ENCODE measurements at regions not wholly inside any gene's neighbourhood (a gene's known extent, or its start where the extent isn't known, plus 50 kb on each side); places are given as distances from the start of the nearest gene placed in this dataset.
"Not testable (repeated sequence)": the region's sequence is repeated elsewhere in the genome, so short reads cannot be mapped to it uniquely, and the experiment has no call there.

DNA sequence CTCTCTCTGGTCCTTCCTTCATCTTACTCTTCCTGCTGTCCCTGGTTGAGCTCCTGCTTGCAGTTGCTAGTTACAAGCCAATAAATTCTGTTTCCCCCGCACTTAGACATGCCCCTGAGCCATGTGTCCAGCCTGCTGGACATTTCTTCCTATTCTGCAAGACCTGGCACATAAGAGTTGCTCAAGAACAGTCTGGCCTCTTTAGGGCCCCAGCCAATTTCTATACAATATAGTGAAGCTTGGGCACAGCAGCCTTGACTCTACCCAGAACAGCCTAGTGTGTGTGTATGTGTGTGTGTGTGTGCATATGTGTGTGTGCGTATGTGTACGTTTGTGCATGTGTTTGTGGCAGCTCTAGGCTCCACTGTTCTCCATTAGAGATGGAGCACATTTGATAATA is 276.0 kb downstream of the CYRIA start:
- no peak for DNase-seq

- not testable (repeated sequence) for DNase-seq
Measured at GRCh38 chr2:16388199-16388830, 277.3 kb downstream of the CYRIA start.

GRCh38 chr2:16387461-16387984 is 278.1 kb downstream of the CYRIA start:
- no peak for DNase-seq

GRCh38 chr2:16386431-16386830 is 279.2 kb downstream of the CYRIA start:
- no peak for DNase-seq

GRCh38 chr2:16386031-16386430 is 279.6 kb downstream of the CYRIA start:
- no peak for DNase-seq

DNA sequence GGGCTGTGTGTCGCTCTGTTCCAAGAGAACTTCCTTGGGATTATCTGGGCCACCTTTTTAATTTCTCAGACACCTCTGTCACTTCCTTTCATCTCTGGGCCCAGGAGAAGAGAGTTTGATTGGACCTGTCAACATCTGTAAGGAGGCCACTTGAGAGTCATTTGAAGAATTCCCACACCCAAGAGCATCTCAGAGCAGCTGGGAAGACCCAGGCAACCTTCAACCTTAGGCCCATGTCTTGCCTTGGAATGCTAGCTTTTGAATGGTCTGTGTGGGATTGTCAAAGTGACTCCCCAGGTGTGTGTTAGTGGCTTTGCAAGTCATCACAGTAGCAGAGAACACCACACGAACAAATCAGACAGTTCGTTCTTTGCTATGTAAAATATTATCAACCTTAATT is 280.3 kb downstream of the CYRIA start:
- DNase-seq = no peak

- DNase-seq = no peak
Measured at GRCh38 chr2:16383411-16383810, 282.2 kb downstream of the CYRIA start.

DNA sequence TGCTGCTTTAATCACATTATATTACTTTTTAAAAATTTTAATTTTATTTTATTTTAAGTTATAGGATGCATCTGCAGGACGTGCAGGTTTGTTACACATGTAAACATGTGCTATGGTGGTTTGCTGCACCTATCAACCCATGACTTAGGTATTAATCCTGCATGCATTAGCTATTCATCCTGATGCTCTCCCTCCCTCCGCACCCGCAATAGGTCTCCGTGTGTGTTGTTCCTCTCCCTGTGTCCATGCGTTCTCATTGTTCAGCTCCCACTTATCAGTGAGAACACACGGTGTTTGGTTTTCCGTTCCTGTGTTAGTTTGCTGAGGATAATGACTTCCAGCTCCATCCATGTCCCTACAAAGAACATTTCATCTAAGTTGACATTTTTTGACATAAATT is 283.2 kb downstream of the CYRIA start:
- no peak for DNase-seq

GRCh38 chr2:16381511-16381910 is 284.1 kb downstream of the CYRIA start:
- DNase-seq = no peak

GRCh38 chr2:16379901-16380300 is 285.7 kb downstream of the CYRIA start:
- not testable (repeated sequence) for DNase-seq

DNA sequence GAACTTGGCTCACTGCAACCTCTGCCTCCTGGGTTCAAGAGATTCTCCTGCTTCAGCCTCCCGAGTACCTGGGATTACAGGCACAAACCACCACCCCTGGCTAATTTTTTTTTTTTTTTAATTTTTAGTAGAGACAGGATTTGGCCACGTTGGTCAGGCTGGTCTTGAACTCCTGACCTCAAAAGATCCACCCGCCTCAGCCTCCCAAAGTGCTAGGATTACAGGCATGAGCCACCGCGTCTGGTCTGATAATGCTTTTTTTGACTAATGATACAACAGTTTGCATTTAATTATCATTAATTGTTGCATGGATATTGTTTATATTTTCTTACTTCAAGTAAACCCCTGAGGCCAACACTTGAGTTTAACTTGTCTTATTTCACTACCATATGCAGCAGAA is 286.6 kb downstream of the CYRIA start:
- not testable (repeated sequence) for DNase-seq

- no peak for DNase-seq
Measured at GRCh38 chr2:16378031-16378430, 287.6 kb downstream of the CYRIA start.

GRCh38 chr2:16375981-16376380 is 289.7 kb downstream of the CYRIA start:
- DNase-seq = no peak

DNA sequence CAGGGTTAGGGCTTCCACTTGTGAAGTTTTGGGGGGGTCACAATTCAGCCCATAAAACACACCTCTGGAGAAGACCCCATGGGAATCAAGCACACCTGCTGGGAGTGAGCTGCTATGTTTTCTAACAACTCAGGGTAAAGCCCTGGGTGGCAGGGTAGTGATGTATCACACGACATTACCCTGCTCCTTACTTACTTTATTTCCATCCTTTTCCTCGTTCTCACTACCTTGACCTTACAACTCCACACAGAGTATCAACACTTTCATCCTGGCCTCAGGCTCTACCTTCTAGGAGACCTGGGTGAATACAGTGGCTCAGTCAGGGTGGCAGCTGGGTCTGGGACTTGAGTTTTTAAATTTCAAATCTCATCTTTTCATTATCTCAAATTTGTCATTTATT is 290.3 kb downstream of the CYRIA start:
- DNase-seq = no peak

GRCh38 chr2:16374671-16375070 is 291.0 kb downstream of the CYRIA start:
- no peak for DNase-seq

DNA sequence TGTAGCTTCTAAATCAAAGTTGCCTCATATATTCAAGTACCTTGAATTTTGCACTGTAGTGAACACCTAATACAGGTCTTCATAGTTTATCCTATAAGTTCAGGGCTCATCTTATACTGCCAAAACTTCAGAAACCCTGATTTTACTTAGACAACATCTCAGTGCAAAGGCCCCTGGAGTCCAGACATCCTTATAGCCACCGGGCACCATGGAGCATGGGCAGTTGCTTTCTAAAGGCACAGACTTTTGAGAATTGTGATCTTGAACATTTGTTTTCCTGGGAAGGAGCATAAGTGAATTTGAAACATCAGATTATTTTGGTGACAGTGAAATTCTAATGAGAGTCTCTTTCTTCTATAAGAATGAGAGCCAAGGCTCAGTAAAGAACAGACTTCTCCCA is 292.3 kb downstream of the CYRIA start:
- DNase-seq = no peak

- DNase-seq = no peak
Measured at GRCh38 chr2:16371751-16372150, 293.9 kb downstream of the CYRIA start.

- no peak for DNase-seq
Measured at GRCh38 chr2:16368951-16369350, 296.7 kb downstream of the CYRIA start.

DNA sequence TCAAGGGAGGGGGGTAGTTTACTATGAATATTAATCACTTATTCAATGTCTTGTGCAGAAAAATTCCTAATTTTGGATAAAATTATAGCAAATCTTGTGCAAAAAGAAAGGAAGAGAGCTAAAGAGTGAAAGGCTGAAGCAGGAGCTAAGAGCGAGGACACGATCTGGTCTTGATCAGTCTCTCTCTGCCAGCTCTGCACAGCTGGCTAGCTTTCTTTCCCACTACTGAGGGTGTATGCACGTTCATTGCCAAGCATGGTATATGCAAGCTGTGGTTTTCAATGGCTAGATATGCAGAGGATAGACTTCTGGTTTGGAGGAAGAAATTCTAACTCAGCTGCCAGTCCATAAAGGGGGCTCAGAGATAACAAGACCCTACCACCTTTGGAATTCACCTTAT is 297.3 kb downstream of the CYRIA start:
- no peak for DNase-seq

- DNase-seq = no peak
Measured at GRCh38 chr2:16365366-16365765, 300.3 kb downstream of the CYRIA start.

DNA sequence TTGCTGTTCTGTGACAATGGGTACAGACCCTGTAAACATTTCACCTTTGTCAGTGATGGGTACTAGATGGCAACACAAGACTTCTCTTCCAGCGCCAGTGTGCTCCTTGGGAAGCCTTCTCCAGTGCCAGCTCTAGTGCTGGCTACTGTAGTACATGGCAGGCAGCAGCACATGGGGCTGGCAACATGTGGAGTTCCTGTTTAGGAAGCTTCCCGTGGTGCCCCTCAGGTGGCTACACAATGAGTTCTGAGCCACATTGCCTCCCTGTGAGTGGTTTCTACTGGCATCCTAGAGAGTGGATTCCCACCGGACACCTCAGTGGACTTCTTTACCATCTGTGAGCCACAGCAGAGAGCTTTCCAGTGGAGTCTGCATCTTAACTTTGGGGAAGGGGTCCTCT is 302.1 kb downstream of the CYRIA start:
- no peak for DNase-seq

DNA sequence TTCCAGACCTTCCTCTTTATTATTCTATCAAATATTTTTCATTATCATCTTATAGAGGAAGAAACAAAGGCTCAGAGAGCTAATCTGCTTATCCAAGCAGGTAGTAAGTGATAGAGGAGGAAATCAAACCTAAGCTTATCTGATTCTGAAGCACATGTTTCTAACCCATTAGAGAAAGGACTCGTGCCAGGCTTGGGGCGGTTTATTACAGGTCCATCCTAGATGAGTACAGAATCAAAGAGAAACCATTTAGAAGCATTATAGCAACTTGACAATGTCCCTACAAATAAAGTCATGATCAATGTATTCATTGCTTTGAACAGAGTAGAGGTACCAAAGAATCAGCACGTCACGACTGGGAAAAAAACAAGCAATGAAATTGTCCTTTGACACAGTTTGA is 303.0 kb downstream of the CYRIA start:
- DNase-seq = no peak

GRCh38 chr2:16361261-16361995 is 304.2 kb downstream of the CYRIA start:
- no peak for DNase-seq

GRCh38 chr2:16359961-16360360 is 305.7 kb downstream of the CYRIA start:
- no peak for DNase-seq

DNA sequence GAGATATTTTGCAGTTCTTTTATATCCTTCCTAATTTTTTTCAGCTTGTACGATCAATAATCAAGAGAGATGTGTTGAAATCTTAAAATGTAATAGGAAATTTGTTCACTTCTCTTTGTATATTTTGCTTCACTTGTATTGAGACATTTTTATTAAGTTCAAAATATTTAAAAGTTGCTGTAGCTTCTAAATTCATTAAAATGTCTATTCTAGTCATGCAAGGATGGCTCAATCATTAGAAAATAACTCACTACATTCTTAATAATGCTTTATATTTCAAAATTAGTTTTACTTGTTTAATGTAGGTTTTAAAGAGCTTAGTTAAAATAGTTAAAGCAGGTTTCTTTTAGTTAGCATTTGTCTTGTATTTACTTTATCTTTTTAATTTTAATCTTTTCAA is 308.4 kb downstream of the CYRIA start:
- no peak for DNase-seq
